Esophagus (tissue), 2 donors: ENCODE measurements at regions not wholly inside any gene's neighbourhood (a gene's known extent, or its start where the extent isn't known, plus 50 kb on each side); places are given as distances from the start of the nearest gene placed in this dataset.

Experiments
- H3K27ac ChIP-seq, 2 donors: one replicate each; pipeline ENCODE4 v1.5.1; 2013; ENCODE audit warnings: low read depth in 2 of 2, mild to moderate bottlenecking in 2 of 2, inconsistent platforms in 1 of 2, low read length in 1 of 2, moderate library complexity in 1 of 2
- H3K27me3 ChIP-seq, 2 donors: one replicate each; pipeline ENCODE4 v1.6.1; 2013; ENCODE audit warnings: low read length in 2 of 2, control low read depth in 1 of 2, mild to moderate bottlenecking in 1 of 2; ENCODE audit not compliant: insufficient read depth in 2 of 2, control insufficient read depth in 1 of 2
- H3K36me3 ChIP-seq, 2 donors: one replicate each; pipeline ENCODE4 v1.6.1; 2013; ENCODE audit warnings: low read length in 1 of 2; ENCODE audit not compliant: control insufficient read depth in 2 of 2, insufficient read depth in 2 of 2
- H3K4me1 ChIP-seq, 2 donors: one replicate each; pipeline ENCODE4 v1.6.1; 2013; ENCODE audit warnings: low read length in 1 of 2; ENCODE audit not compliant: control insufficient read depth in 2 of 2, insufficient read depth in 2 of 2
- H3K4me3 ChIP-seq, 2 donors: one replicate each; pipeline ENCODE4 v1.5.1; 2013; ENCODE audit warnings: low read length in 2 of 2, mild to moderate bottlenecking in 2 of 2, low read depth in 1 of 2, moderate library complexity in 1 of 2
- H3K9me3 ChIP-seq, 2 donors: one replicate each; pipeline ENCODE4 v1.6.1; 2013; ENCODE audit warnings: mild to moderate bottlenecking in 2 of 2, low read depth in 1 of 2, low read length in 1 of 2, moderate library complexity in 1 of 2; ENCODE audit not compliant: control insufficient read depth in 2 of 2, insufficient read depth in 1 of 2
- WGBS, 2 donors: extraction: QIAGEN DNeasy Blood & Tissue Kit; methylation state at CpG; one replicate each; pipeline ENCODE4 v1.1.7; 2013; 5-methylcytosine and 5-hydroxymethylcytosine counted together
- donor health status: healthy with polysubstance abuse.
- donor health status: Bipolar disorder and iron deficiency.

GRCh38 chr10:33743429-33743857 is 409.0 kb upstream of the NRP1 start:
- Histone ChIP-seq H3K36me3 (no peaks in the 10 kb centered on the region), H3K4me3 (no peak overlapping the region), H3K9me3 (no peaks in the 10 kb centered on the region), H3K4me1 (no peaks in the 10 kb centered on the region), H3K27ac (no peak overlapping the region), H3K27me3 (no peaks in the 10 kb centered on the region)
- WGBS, 2 donors: 59 to 85% methylated on average over 2 of the region's 2 CpGs

GRCh38 chr10:33739031-33739430 is 404.6 kb upstream of the NRP1 start:
- Histone ChIP-seq H3K4me3 (no peak overlapping the region), H3K9me3 (no peaks in the 10 kb centered on the region), H3K4me1 (no peaks in the 10 kb centered on the region), H3K27ac (no peak overlapping the region), H3K27me3 (no peaks in the 10 kb centered on the region), H3K36me3 (no peaks in the 10 kb centered on the region)

DNA sequence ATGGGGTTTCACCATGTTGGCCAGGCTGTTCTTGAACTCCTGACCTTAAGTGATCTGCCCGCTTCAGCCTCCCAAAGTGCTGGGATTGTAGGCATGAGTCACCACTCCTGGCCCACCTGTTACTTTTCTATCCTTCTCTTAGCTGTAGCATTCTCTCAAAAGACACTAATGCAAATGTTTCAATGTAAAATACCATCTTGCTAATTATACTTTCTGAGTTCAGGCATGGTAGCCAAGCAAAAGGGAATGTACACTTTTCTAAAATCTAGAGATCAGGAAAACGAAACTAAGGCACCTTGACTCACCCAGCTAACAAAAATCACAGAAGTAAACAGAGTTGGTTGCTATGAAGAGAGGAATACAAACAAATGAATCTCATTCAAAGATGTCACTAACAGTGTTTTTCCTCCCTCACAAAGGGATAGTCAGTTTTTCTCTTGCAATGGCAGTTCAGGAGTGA is 401.0 kb upstream of the NRP1 start:
- Histone ChIP-seq H3K27ac (no peak overlapping the region), H3K36me3 (no peaks in the 10 kb centered on the region), H3K9me3 (no peaks in the 10 kb centered on the region), H3K4me1 (no peaks in the 10 kb centered on the region), H3K27me3 (no peaks in the 10 kb centered on the region), H3K4me3 (no peak overlapping the region)
- 48 to 50% methylated on average over 2 of the region's 2 CpGs for WGBS, 2 donors

- WGBS, 2 donors: 64 to 82% methylated on average over 6 of the region's 6 CpGs
- Histone ChIP-seq H3K36me3 (no peaks in the 10 kb centered on the region), H3K9me3 (no peaks in the 10 kb centered on the region)
Observed at GRCh38 chr10:33734393-33735155, 400.1 kb upstream of the NRP1 start.

GRCh38 chr10:33733058-33733457 is 398.6 kb upstream of the NRP1 start:
- no peak overlapping the region for H3K27ac ChIP-seq
- H3K4me3 ChIP-seq: no peak overlapping the region
- H3K9me3 ChIP-seq: no peaks in the 10 kb centered on the region
- no peaks in the 10 kb centered on the region for H3K27me3 ChIP-seq
- H3K36me3 ChIP-seq: no peaks in the 10 kb centered on the region
- no peaks in the 10 kb centered on the region for H3K4me1 ChIP-seq
- 85 to 87% methylated on average over 3 of the region's 3 CpGs for WGBS, 2 donors

More at GRCh38 chr10:33734393-33735155, 400.1 kb upstream of the NRP1 start:
- Histone ChIP-seq H3K27ac (no peak overlapping the region), H3K4me1 (no peaks in the 10 kb centered on the region), H3K4me3 (no peak overlapping the region), H3K27me3 (no peaks in the 10 kb centered on the region)

- no peaks in the 10 kb centered on the region for H3K4me1 ChIP-seq
- H3K9me3 ChIP-seq: no peaks in the 10 kb centered on the region
- 39 to 52% methylated on average over 8 of the region's 8 CpGs for WGBS, 2 donors
- no peaks in the 10 kb centered on the region for H3K27me3 ChIP-seq
- H3K4me3 ChIP-seq: no peak overlapping the region
- H3K36me3 ChIP-seq: no peaks in the 10 kb centered on the region
- no peak overlapping the region for H3K27ac ChIP-seq
Observed at GRCh38 chr10:33732161-33732680, 397.8 kb upstream of the NRP1 start.

DNA sequence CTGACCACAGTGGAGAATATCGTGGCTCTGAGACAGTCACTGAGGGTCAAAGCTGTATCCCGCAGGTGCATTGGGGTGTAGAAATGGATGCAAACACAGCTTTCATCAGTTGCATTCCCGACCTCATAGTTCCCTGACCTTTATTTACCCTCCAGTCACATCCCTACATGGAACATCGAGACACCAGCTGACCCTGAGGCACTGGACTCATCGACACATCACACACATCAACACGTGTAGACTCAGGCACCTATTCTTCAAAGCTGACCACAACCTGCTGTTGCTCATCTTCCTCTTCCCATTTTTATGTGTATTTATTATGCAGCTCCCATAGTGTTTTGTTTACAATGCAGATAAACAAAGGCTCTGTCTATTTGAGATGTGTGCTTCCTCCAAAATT is 396.9 kb upstream of the NRP1 start:
- no peaks in the 10 kb centered on the region for H3K4me1 ChIP-seq
- no peaks in the 10 kb centered on the region for H3K27me3 ChIP-seq
- H3K27ac ChIP-seq: no peak overlapping the region
- 76 to 78% methylated on average over 6 of the region's 6 CpGs for WGBS, 2 donors
- H3K36me3 ChIP-seq: no peaks in the 10 kb centered on the region
- no peak overlapping the region for H3K4me3 ChIP-seq
- H3K9me3 ChIP-seq: no peaks in the 10 kb centered on the region

- Histone ChIP-seq H3K36me3 (no peaks in the 10 kb centered on the region), H3K9me3 (no peaks in the 10 kb centered on the region), H3K4me1 (no peaks in the 10 kb centered on the region), H3K4me3 (no peak overlapping the region), H3K27ac (no peak overlapping the region), H3K27me3 (no peaks in the 10 kb centered on the region)
- 86 to 93% methylated on average over 4 of the region's 4 CpGs for WGBS, 2 donors
Observed at GRCh38 chr10:33725430-33725829, 391.0 kb upstream of the NRP1 start.

- no peak overlapping the region for H3K4me3 ChIP-seq
- H3K27me3 ChIP-seq: no peaks in the 10 kb centered on the region
- H3K4me1 ChIP-seq: no peaks in the 10 kb centered on the region
- H3K27ac ChIP-seq: no peak overlapping the region
- no peaks in the 10 kb centered on the region for H3K9me3 ChIP-seq
- 49 to 64% methylated on average over 2 of the region's 2 CpGs for WGBS, 2 donors
- H3K36me3 ChIP-seq: no peaks in the 10 kb centered on the region
Observed at GRCh38 chr10:33723181-33723580, 388.7 kb upstream of the NRP1 start.

- no peaks in the 10 kb centered on the region for H3K4me1 ChIP-seq
Observed at GRCh38 chr10:33722067-33722466, 387.6 kb upstream of the NRP1 start.

More at GRCh38 chr10:33722067-33722466, 387.6 kb upstream of the NRP1 start:
- H3K4me3 ChIP-seq: no peak overlapping the region
- H3K27ac ChIP-seq: no peak overlapping the region
- 67 to 68% methylated on average over 3 of the region's 3 CpGs for WGBS, 2 donors
- no peaks in the 10 kb centered on the region for H3K9me3 ChIP-seq
- H3K36me3 ChIP-seq: no peaks in the 10 kb centered on the region
- H3K27me3 ChIP-seq: no peaks in the 10 kb centered on the region
